HG02759 (cell line): ENCODE measurements at regions not wholly inside any gene's neighbourhood (a gene's known extent, or its start where the extent isn't known, plus 50 kb on each side); places are given as distances from the start of the nearest gene placed in this dataset.
"Not testable (repeated sequence)": the region's sequence is repeated elsewhere in the genome, so short reads cannot be mapped to it uniquely, and the experiment has no call there.

Source experiments
- ATAC-seq: cut with Tn5 transposase; IDR thresholded peaks from one replicate; pipeline ENCODE4 v1.9.1; 2021; ENCODE audit warnings: mild to moderate bottlenecking, moderate library complexity; ENCODE audit not compliant: unreplicated experiment

- ATAC-seq: no peak
These were observed 1235.3 kb upstream of the ZEB2 start for GRCh38 chr2:145755019-145755837.

- no peak for ATAC-seq
These were observed 1234.0 kb upstream of the ZEB2 start for GRCh38 chr2:145753966-145754365.

- ATAC-seq: no peak
These were observed 1233.2 kb upstream of the ZEB2 start for GRCh38 chr2:145753041-145753608.

- ATAC-seq: peak; percentile 30
These were observed 1232.3 kb upstream of the ZEB2 start for GRCh38 chr2:145752091-145752806.

- peak; percentile 90 for ATAC-seq
These were observed 1231.7 kb upstream of the ZEB2 start for GRCh38 chr2:145751629-145752028.

GRCh38 chr2:145751155-145751554 is 1231.2 kb upstream of the ZEB2 start:
- ATAC-seq: no peak

- ATAC-seq: no peak
These were observed 1230.7 kb upstream of the ZEB2 start for GRCh38 chr2:145750612-145751011.

GRCh38 chr2:145750144-145750543 is 1230.2 kb upstream of the ZEB2 start:
- no peak for ATAC-seq

GRCh38 chr2:145749556-145749955 is 1229.6 kb upstream of the ZEB2 start:
- ATAC-seq: no peak

GRCh38 chr2:145748927-145749326 is 1229.0 kb upstream of the ZEB2 start:
- ATAC-seq: peak; percentile 35

GRCh38 chr2:145747715-145748114 is 1227.8 kb upstream of the ZEB2 start:
- no peak for ATAC-seq

- not testable (repeated sequence) for ATAC-seq
These were observed 1225.4 kb upstream of the ZEB2 start for GRCh38 chr2:145745387-145745721.

GRCh38 chr2:145744541-145745386 is 1224.8 kb upstream of the ZEB2 start:
- ATAC-seq: peak; percentile 90

GRCh38 chr2:145743011-145743410 is 1223.1 kb upstream of the ZEB2 start:
- no peak for ATAC-seq

GRCh38 chr2:145741636-145742035 is 1221.7 kb upstream of the ZEB2 start:
- no peak for ATAC-seq

GRCh38 chr2:145741181-145741580 is 1221.3 kb upstream of the ZEB2 start:
- ATAC-seq: no peak

GRCh38 chr2:145740302-145740701 is 1220.4 kb upstream of the ZEB2 start:
- no peak for ATAC-seq

GRCh38 chr2:145739681-145740080 is 1219.8 kb upstream of the ZEB2 start:
- ATAC-seq: peak; percentile 70

GRCh38 chr2:145736871-145737270 is 1217.0 kb upstream of the ZEB2 start:
- no peak for ATAC-seq

GRCh38 chr2:145731467-145731866 is 1211.5 kb upstream of the ZEB2 start:
- no peak for ATAC-seq
